Activated T-helper 2 cell treated with anti-CD3 and anti-CD28 coated beads, Interferon-gamma antibody, Interleukin-2, Interleukin-4, amounts not matched to agents 10 μg/mL and 5 μg/mL and 100 μg/mL, durations not matched to agents 14 hours and 24 hours and 36 hours (primary cell): ENCODE measurements at regions not wholly inside any gene's neighbourhood (a gene's known extent, or its start where the extent isn't known, plus 50 kb on each side); places are given as distances from the start of the nearest gene placed in this dataset.

Experiments
- DNase-seq: peaks from one replicate; pipeline ENCODE4 v3.0.0; 2021; ENCODE audit warnings: low spot score
- H3K27ac Mint-ChIP-seq: one replicate; pipeline ENCODE4 v1.8.0; 2021; ENCODE audit warnings: mixed read lengths
- H3K27me3 Mint-ChIP-seq: one replicate; pipeline ENCODE4 v1.8.0; 2021; ENCODE audit warnings: low read depth, mixed read lengths
- H3K36me3 Mint-ChIP-seq: one replicate; pipeline ENCODE4 v1.8.0; 2021; ENCODE audit warnings: low read depth, mixed read lengths
- H3K4me1 Mint-ChIP-seq: one replicate; pipeline ENCODE4 v1.8.0; 2021; ENCODE audit warnings: low read depth, mixed read lengths
- H3K4me3 Mint-ChIP-seq: one replicate; pipeline ENCODE4 v1.8.0; 2021; ENCODE audit warnings: low read depth, mild to moderate bottlenecking, moderate library complexity, mixed read lengths
- H3K9me3 Mint-ChIP-seq: one replicate; pipeline ENCODE4 v1.8.0; 2021; ENCODE audit warnings: mixed read lengths
- intact Hi-C: fragments of 100-400 bp; cut with micrococcal nuclease; formaldehyde crosslinking; loops from one replicate; pipeline ENCODE4 v1.15.1; 2023

GRCh38 chr7:145903658-145904057 is 212.9 kb upstream of the CNTNAP2 start:
- peaks cover 16% of the 10 kb centered on the region for H3K9me3 Mint-ChIP-seq
- no peaks in the 10 kb centered on the region for H3K4me1 Mint-ChIP-seq
- intact Hi-C loops, result no loop called here
- no peak for DNase-seq
- no peaks in the 10 kb centered on the region for H3K27me3 Mint-ChIP-seq
- H3K27ac Mint-ChIP-seq, result no peak overlapping the region
- H3K4me3 Mint-ChIP-seq, result no peak overlapping the region
- H3K36me3 Mint-ChIP-seq, result no peaks in the 10 kb centered on the region

DNA sequence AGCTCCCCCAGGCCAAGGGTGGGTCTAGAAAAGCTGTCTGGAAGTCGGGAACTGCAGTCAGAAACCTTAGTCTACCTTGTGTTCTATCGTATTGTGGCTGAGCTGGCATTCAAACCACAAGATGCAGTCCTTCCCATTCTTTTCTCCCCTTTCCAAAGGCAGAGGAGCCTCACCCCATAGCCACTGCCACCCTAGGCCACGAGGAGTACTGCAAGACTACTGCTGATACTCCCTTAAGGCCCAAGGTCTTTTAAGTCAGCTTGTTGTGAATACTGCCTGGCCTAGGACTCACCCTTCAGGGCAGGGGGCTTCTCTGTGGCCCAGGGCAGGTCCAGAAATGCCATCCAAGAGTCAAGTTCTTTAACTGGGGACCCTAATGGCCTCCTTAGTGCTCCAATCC is 214.5 kb upstream of the CNTNAP2 start:
- H3K27ac Mint-ChIP-seq, result no peak overlapping the region
- no peak overlapping the region for H3K4me3 Mint-ChIP-seq
- H3K36me3 Mint-ChIP-seq, result no peaks in the 10 kb centered on the region
- no peaks in the 10 kb centered on the region for H3K4me1 Mint-ChIP-seq
- H3K27me3 Mint-ChIP-seq, result no peaks in the 10 kb centered on the region
- no peak for DNase-seq
- intact Hi-C loops, result no loop called here
- peaks cover 26% of the 10 kb centered on the region for H3K9me3 Mint-ChIP-seq

- no peak for DNase-seq
Measured at GRCh38 chr7:145899938-145900337, 216.7 kb upstream of the CNTNAP2 start.

GRCh38 chr7:145893925-145894535 is 222.6 kb upstream of the CNTNAP2 start:
- Mint-ChIP-seq H3K36me3 (no peaks in the 10 kb centered on the region), H3K4me3 (no peak overlapping the region), H3K4me1 (no peaks in the 10 kb centered on the region), H3K27me3 (no peaks in the 10 kb centered on the region), H3K27ac (no peak overlapping the region), H3K9me3 (peaks cover 20% of the 10 kb centered on the region)
- no peak for DNase-seq
- intact Hi-C loops, result no loop called here

More at GRCh38 chr7:145899938-145900337, 216.7 kb upstream of the CNTNAP2 start:
- Mint-ChIP-seq H3K4me1 (no peaks in the 10 kb centered on the region), H3K4me3 (no peak overlapping the region), H3K27me3 (no peaks in the 10 kb centered on the region), H3K9me3 (peaks cover 31% of the 10 kb centered on the region), H3K36me3 (no peaks in the 10 kb centered on the region), H3K27ac (no peak overlapping the region)
- intact Hi-C loops, result no loop called here

GRCh38 chr7:145884716-145885514 is 231.7 kb upstream of the CNTNAP2 start:
- Mint-ChIP-seq H3K36me3 (no peaks in the 10 kb centered on the region), H3K27ac (no peak overlapping the region), H3K4me1 (no peaks in the 10 kb centered on the region), H3K9me3 (peaks cover 14% of the 10 kb centered on the region), H3K27me3 (no peaks in the 10 kb centered on the region), H3K4me3 (no peak overlapping the region)
- DNase-seq, result no peak
- intact Hi-C loops, result no loop called here

GRCh38 chr7:145876376-145876775 is 240.2 kb upstream of the CNTNAP2 start:
- intact Hi-C loops, result no loop called here
- H3K27ac Mint-ChIP-seq, result no peak overlapping the region
- H3K9me3 Mint-ChIP-seq, result peaks cover 10% of the 10 kb centered on the region
- no peaks in the 10 kb centered on the region for H3K27me3 Mint-ChIP-seq
- DNase-seq, result no peak
- H3K4me1 Mint-ChIP-seq, result no peaks in the 10 kb centered on the region
- H3K4me3 Mint-ChIP-seq, result no peak overlapping the region
- no peaks in the 10 kb centered on the region for H3K36me3 Mint-ChIP-seq

DNA sequence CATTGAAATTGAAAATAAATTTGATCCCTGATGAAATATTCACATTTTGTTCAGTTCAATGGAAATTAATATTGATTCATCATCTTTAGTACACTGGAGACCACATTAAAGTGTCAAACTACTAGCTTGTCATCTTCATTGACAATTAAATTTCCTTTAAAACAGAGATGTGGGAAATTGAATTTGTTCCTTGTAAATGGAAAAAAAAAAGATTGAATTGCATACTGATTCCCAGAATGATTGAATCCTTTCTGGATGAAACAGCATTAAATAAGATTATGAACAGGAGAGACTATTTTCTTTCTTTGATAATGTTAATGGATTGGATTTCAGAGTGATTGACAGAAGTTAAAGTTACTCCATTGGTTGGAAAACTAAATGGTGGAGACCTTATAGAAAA is 241.3 kb upstream of the CNTNAP2 start:
- Mint-ChIP-seq H3K4me3 (no peak overlapping the region), H3K4me1 (no peaks in the 10 kb centered on the region), H3K27ac (no peak overlapping the region), H3K36me3 (no peaks in the 10 kb centered on the region), H3K27me3 (no peaks in the 10 kb centered on the region), H3K9me3 (peaks cover 3% of the 10 kb centered on the region)
- intact Hi-C loops, result no loop called here
- no peak for DNase-seq

GRCh38 chr7:145868935-145869334 is 247.7 kb upstream of the CNTNAP2 start:
- H3K9me3 Mint-ChIP-seq, result peaks cover 30% of the 10 kb centered on the region
- no peaks in the 10 kb centered on the region for H3K27me3 Mint-ChIP-seq
- intact Hi-C loops, result no loop called here
- no peak overlapping the region for H3K27ac Mint-ChIP-seq
- H3K36me3 Mint-ChIP-seq, result no peaks in the 10 kb centered on the region
- no peak overlapping the region for H3K4me3 Mint-ChIP-seq
- H3K4me1 Mint-ChIP-seq, result no peaks in the 10 kb centered on the region
- DNase-seq, result no peak

GRCh38 chr7:145862212-145862611 is 254.4 kb upstream of the CNTNAP2 start:
- DNase-seq, result no peak
- H3K36me3 Mint-ChIP-seq, result no peaks in the 10 kb centered on the region
- intact Hi-C loops, result no loop called here
- peaks cover 38% of the 10 kb centered on the region for H3K9me3 Mint-ChIP-seq
- H3K4me1 Mint-ChIP-seq, result no peaks in the 10 kb centered on the region
- no peak overlapping the region for H3K27ac Mint-ChIP-seq
- no peaks in the 10 kb centered on the region for H3K27me3 Mint-ChIP-seq
- H3K4me3 Mint-ChIP-seq, result no peak overlapping the region

DNA sequence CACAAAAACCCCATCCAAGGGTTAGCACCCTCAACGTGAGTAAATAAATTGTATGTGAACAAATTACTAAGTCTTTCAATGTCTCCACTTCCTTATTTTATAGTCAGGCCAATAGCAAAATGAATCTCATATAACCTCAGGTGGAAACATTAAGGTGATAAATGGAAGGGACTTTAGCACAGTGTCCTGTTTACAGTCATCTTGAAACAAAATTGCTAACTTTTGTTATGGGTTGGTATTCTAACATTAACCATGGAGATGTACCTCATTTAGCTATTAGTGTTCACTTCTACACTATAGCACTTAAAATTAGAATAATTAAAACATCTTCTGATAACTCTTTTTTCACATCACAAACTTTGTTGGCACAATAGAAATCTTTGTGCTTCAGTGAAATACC is 255.8 kb upstream of the CNTNAP2 start:
- intact Hi-C loops, result no loop called here
- Mint-ChIP-seq H3K27me3 (no peaks in the 10 kb centered on the region), H3K36me3 (no peaks in the 10 kb centered on the region), H3K4me1 (no peaks in the 10 kb centered on the region), H3K27ac (no peak overlapping the region), H3K4me3 (no peak overlapping the region), H3K9me3 (peaks cover 32% of the 10 kb centered on the region)
- no peak for DNase-seq

- Mint-ChIP-seq H3K27me3 (no peaks in the 10 kb centered on the region), H3K9me3 (peaks cover 27% of the 10 kb centered on the region), H3K4me1 (no peaks in the 10 kb centered on the region), H3K36me3 (no peaks in the 10 kb centered on the region), H3K4me3 (no peak overlapping the region), H3K27ac (no peak overlapping the region)
- intact Hi-C loops, result no loop called here
- no peak for DNase-seq
Measured at GRCh38 chr7:145850636-145851035, 266.0 kb upstream of the CNTNAP2 start.

DNA sequence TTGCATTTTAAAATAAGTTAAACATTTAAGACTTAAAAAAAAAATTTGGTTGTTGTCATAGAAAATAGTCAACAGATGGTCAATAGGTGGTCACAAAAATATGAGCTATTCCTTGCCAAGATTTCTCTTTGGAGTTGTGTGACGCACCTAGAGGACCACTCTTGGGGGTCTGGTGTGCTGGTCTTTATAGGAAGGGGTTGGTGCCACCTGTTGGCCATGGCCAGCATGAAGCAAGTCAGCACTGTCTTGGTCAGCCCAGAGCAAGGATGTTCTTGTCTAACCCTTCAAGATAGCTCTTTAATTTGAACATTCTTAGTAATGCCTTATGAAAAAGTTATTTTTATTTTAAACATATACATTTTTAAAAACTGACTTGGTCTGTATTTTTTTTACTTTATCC is 267.9 kb upstream of the CNTNAP2 start:
- intact Hi-C loops, result no loop called here
- Mint-ChIP-seq H3K9me3 (peaks cover 24% of the 10 kb centered on the region), H3K4me3 (no peak overlapping the region), H3K36me3 (no peaks in the 10 kb centered on the region), H3K27me3 (no peaks in the 10 kb centered on the region), H3K4me1 (no peaks in the 10 kb centered on the region), H3K27ac (no peak overlapping the region)
- DNase-seq, result no peak

DNA sequence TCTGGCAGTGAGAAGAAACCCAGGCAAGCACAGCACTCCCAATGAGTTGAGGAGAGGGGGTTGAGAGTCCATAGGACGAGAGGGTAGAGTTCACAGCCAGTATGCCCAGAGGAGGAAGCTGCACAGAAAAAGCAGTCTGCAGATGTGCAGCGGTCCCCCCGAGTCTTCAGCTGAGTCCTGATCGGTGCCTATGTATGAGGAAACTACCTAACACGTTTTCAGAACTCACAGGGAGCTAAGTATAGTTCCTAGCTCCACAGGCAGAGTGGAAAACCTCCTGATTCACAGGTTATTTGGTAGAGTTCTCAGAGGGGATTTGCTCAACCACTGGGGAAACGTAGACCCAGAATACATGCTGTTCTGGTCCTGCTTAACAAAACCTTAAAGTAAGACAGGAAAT is 271.3 kb upstream of the CNTNAP2 start:
- peaks cover 18% of the 10 kb centered on the region for H3K9me3 Mint-ChIP-seq
- no peak overlapping the region for H3K27ac Mint-ChIP-seq
- H3K4me3 Mint-ChIP-seq, result no peak overlapping the region
- intact Hi-C loops, result no loop called here
- no peaks in the 10 kb centered on the region for H3K4me1 Mint-ChIP-seq
- no peaks in the 10 kb centered on the region for H3K36me3 Mint-ChIP-seq
- no peaks in the 10 kb centered on the region for H3K27me3 Mint-ChIP-seq
- DNase-seq, result no peak
